ENCODE measurements at regions not wholly inside any gene's neighbourhood (a gene's known extent, or its start where the extent isn't known, plus 50 kb on each side); places are given as distances from the start of the nearest gene placed in this dataset.
"Not testable (repeated sequence)": the region's sequence is repeated elsewhere in the genome, so short reads cannot be mapped to it uniquely, and the experiment has no call there.

GRCh38 chr13:22944378-22944777, 236.4 kb upstream of the SGCG start:
- Histone ChIP-seq H3K27me3 (ENCODE audit: insufficient read depth, low read length) (no peaks in the 10 kb centered on the region), H3K36me3 (ENCODE audit: insufficient read depth, low read length) (no peaks in the 10 kb centered on the region), H2AFZ (ENCODE audit: low read length, unreplicated experiment) (no peak overlapping the region), H3K27ac (ENCODE audit: low read depth, low read length) (no peak overlapping the region), H3K79me2 (ENCODE audit: control insufficient read depth, insufficient read depth, low read length, unreplicated experiment) (no peaks in the 10 kb centered on the region), H3K4me3 (ENCODE audit: low read depth, low read length) (no peak overlapping the region), H3K4me1 (ENCODE audit: control insufficient read depth, insufficient read depth, low read length, unreplicated experiment) (no peaks in the 10 kb centered on the region)

DNA sequence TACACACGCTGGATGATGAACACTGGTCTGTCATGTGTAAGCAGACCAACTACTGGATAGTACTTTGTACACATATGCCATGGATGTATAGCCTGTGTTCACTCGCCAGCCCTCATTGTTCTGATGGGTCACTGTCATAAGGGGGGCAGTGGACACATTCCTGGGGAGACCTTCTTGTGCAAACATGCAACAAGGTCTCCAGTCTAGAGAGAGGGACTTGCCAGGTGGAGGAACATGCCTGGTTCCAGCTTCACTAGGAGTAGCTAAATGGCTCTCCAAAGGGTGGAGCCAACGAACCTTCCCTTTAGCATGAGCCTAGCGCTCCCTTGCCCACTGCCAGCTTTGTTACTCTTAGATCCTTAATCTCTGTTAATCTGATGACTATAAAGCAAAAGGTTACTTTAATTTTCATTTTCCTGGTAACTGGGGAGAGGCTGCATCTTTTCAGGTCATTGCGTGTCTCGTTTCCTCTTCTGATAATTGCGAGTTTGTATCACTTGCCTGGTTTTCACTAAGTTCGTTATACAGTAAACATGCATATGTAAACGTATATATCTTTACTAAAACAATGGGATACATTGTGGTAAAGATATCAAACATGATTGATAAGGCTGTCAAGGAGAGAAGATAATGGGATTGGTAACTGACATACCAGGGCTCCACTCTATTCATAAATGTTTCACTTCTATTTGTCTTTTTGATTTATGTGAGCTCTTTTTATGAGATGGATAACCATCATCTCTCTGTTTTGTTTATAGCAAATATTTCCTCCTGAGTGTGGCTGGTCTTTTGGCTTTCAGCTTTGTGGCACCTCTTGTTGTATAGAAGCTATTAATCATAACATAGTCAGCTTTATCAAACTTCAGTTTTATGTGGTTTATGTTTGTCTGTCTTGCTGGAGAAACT, 235.2 kb upstream of the SGCG start:
- H3K27ac ChIP-seq (ENCODE audit: low read depth, low read length): no peak overlapping the region
- no peak overlapping the region for H3K4me3 ChIP-seq (ENCODE audit: low read depth, low read length)
- no peak overlapping the region for H2AFZ ChIP-seq (ENCODE audit: low read length, unreplicated experiment)
- H3K36me3 ChIP-seq (ENCODE audit: insufficient read depth, low read length): no peaks in the 10 kb centered on the region
- no peaks in the 10 kb centered on the region for H3K27me3 ChIP-seq (ENCODE audit: insufficient read depth, low read length)
- no peaks in the 10 kb centered on the region for H3K4me1 ChIP-seq (ENCODE audit: control insufficient read depth, insufficient read depth, low read length, unreplicated experiment)
- no peaks in the 10 kb centered on the region for H3K79me2 ChIP-seq (ENCODE audit: control insufficient read depth, insufficient read depth, low read length, unreplicated experiment)

GRCh38 chr13:22948421-22948820, 232.4 kb upstream of the SGCG start:
- H3K36me3 ChIP-seq (ENCODE audit: insufficient read depth, low read length): no peaks in the 10 kb centered on the region
- no peak overlapping the region for H2AFZ ChIP-seq (ENCODE audit: low read length, unreplicated experiment)
- H3K79me2 ChIP-seq (ENCODE audit: control insufficient read depth, insufficient read depth, low read length, unreplicated experiment): no peaks in the 10 kb centered on the region
- H3K4me3 ChIP-seq (ENCODE audit: low read depth, low read length): no peak overlapping the region
- H3K27ac ChIP-seq (ENCODE audit: low read depth, low read length): no peak overlapping the region
- no peaks in the 10 kb centered on the region for H3K4me1 ChIP-seq (ENCODE audit: control insufficient read depth, insufficient read depth, low read length, unreplicated experiment)
- no peaks in the 10 kb centered on the region for H3K27me3 ChIP-seq (ENCODE audit: insufficient read depth, low read length)

- not testable (repeated sequence) for H3K36me3 ChIP-seq (ENCODE audit: insufficient read depth, low read length); H3K79me2 ChIP-seq (ENCODE audit: control insufficient read depth, insufficient read depth, low read length, unreplicated experiment); H3K4me3 ChIP-seq (ENCODE audit: low read depth, low read length); H3K4me1 ChIP-seq (ENCODE audit: control insufficient read depth, insufficient read depth, low read length, unreplicated experiment); H2AFZ ChIP-seq (ENCODE audit: low read length, unreplicated experiment); H3K27me3 ChIP-seq (ENCODE audit: insufficient read depth, low read length); H3K27ac ChIP-seq (ENCODE audit: low read depth, low read length)
Measured at GRCh38 chr13:22952018-22952417, 228.8 kb upstream of the SGCG start.

- not testable (repeated sequence) for H3K27ac ChIP-seq (ENCODE audit: low read depth, low read length); H3K4me1 ChIP-seq (ENCODE audit: control insufficient read depth, insufficient read depth, low read length, unreplicated experiment); H3K4me3 ChIP-seq (ENCODE audit: low read depth, low read length); H3K36me3 ChIP-seq (ENCODE audit: insufficient read depth, low read length); H2AFZ ChIP-seq (ENCODE audit: low read length, unreplicated experiment); H3K27me3 ChIP-seq (ENCODE audit: insufficient read depth, low read length); H3K79me2 ChIP-seq (ENCODE audit: control insufficient read depth, insufficient read depth, low read length, unreplicated experiment)
Measured at GRCh38 chr13:22955147-22955546, 225.6 kb upstream of the SGCG start.

DNA sequence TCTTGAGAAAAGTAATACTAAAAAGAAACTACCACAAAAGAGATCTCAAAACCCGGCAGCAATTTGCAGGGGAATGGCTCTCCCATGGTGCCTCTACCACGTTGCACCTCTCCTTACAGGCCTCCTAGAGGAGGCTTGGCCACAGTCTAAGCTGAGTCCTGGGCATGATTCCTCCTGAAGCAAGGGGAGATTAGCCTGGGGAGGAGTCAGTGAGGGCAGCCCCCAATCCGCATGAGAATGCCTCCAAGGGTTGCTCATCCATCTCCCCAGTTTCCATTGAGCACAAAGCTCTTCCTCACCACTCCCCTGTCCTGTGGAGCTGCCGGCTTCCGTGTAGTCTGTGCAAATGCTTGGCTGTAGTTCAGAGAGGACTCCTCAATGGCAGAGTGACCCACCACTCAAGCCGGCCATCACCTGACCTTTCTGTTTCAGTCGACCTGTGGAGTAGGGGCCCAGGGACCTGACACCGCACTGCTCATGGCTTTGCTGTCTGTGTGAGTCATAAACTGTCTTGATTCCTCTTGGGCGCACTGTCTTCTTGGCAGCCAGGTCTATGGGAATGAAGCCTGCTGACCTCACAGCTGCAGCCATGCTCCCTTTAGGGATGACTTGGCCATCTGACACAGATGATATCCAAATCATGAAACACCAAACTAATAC, 224.2 kb upstream of the SGCG start:
- H3K4me1 ChIP-seq (ENCODE audit: control insufficient read depth, insufficient read depth, low read length, unreplicated experiment); H3K27ac ChIP-seq (ENCODE audit: low read depth, low read length); H3K79me2 ChIP-seq (ENCODE audit: control insufficient read depth, insufficient read depth, low read length, unreplicated experiment); H3K27me3 ChIP-seq (ENCODE audit: insufficient read depth, low read length); H3K36me3 ChIP-seq (ENCODE audit: insufficient read depth, low read length); H2AFZ ChIP-seq (ENCODE audit: low read length, unreplicated experiment); H3K4me3 ChIP-seq (ENCODE audit: low read depth, low read length): not testable (repeated sequence)

DNA sequence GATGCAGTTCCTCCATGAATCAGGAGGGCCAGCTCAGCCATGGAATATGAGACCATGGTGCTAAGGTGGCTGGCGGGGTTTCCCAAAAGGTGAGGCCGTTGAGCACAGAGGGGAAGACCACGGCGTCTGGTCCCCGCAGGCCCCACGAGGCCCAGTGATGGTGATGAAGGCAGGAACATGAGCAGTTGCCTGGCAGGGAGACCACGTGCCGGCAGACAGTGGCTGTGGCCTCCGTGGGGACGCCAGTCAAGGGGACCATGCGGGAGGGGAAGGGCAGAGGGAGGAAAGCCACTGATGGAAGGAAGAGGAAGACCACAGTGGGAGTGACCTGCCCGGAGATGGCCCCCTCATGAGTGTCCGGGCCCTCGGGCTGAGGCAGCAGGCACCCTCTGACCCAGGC, 220.9 kb upstream of the SGCG start:
- H2AFZ ChIP-seq (ENCODE audit: low read length, unreplicated experiment); H3K27ac ChIP-seq (ENCODE audit: low read depth, low read length); H3K4me3 ChIP-seq (ENCODE audit: low read depth, low read length); H3K4me1 ChIP-seq (ENCODE audit: control insufficient read depth, insufficient read depth, low read length, unreplicated experiment); H3K36me3 ChIP-seq (ENCODE audit: insufficient read depth, low read length); H3K79me2 ChIP-seq (ENCODE audit: control insufficient read depth, insufficient read depth, low read length, unreplicated experiment); H3K27me3 ChIP-seq (ENCODE audit: insufficient read depth, low read length): not testable (repeated sequence)

DNA sequence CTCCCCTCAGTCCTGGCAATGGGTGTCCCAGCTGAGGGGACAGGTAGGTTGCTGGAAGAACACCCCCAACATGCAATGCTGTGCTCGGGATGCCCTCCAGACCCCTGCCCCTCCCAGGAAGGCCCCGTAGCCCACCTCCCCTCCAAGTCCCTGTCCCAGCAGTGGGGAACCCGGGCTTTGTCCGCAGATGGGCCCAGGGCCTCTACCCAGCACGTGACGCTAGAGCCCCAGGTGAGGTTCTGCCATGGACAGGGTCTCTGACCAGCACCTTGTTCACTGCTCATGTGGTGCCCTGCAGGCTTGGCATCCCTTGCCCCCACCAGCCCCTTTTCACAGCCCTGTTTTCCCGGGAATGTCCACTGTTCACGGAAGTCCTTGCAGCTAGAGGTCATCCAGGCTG, 220.0 kb upstream of the SGCG start:
- no peak overlapping the region for H3K4me3 ChIP-seq (ENCODE audit: low read depth, low read length)
- H2AFZ ChIP-seq (ENCODE audit: low read length, unreplicated experiment): no peak overlapping the region
- H3K27ac ChIP-seq (ENCODE audit: low read depth, low read length): no peak overlapping the region
- no peaks in the 10 kb centered on the region for H3K27me3 ChIP-seq (ENCODE audit: insufficient read depth, low read length)
- no peaks in the 10 kb centered on the region for H3K79me2 ChIP-seq (ENCODE audit: control insufficient read depth, insufficient read depth, low read length, unreplicated experiment)
- no peaks in the 10 kb centered on the region for H3K4me1 ChIP-seq (ENCODE audit: control insufficient read depth, insufficient read depth, low read length, unreplicated experiment)
- H3K36me3 ChIP-seq (ENCODE audit: insufficient read depth, low read length): no peaks in the 10 kb centered on the region

DNA sequence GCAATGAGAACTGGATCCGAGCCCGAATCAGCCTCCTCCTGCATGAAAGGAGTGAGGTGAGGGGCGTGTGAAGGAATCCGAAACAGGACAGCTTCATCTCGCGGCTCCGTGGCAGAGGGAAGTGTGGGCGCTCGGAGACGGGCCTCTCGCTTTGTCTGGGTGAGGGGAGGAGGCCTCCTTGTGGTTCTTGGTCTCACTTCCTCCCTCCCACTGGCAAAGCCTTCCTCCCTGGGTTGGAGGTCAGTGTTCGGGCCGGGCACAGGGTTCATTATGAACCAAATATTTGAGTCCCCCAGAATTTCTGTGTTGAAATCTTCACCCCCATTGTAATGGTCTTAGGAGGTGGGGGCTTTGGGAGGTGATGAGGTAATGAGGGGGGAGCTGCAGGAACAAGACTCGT, 219.4 kb upstream of the SGCG start:
- H3K4me3 ChIP-seq (ENCODE audit: low read depth, low read length); H3K79me2 ChIP-seq (ENCODE audit: control insufficient read depth, insufficient read depth, low read length, unreplicated experiment); H3K27ac ChIP-seq (ENCODE audit: low read depth, low read length); H3K4me1 ChIP-seq (ENCODE audit: control insufficient read depth, insufficient read depth, low read length, unreplicated experiment); H3K27me3 ChIP-seq (ENCODE audit: insufficient read depth, low read length); H3K36me3 ChIP-seq (ENCODE audit: insufficient read depth, low read length); H2AFZ ChIP-seq (ENCODE audit: low read length, unreplicated experiment): not testable (repeated sequence)

GRCh38 chr13:22961835-22962537, 218.8 kb upstream of the SGCG start:
- Histone ChIP-seq H2AFZ (ENCODE audit: low read length, unreplicated experiment) (no peak overlapping the region), H3K4me1 (ENCODE audit: control insufficient read depth, insufficient read depth, low read length, unreplicated experiment) (no peaks in the 10 kb centered on the region), H3K27me3 (ENCODE audit: insufficient read depth, low read length) (no peaks in the 10 kb centered on the region), H3K36me3 (ENCODE audit: insufficient read depth, low read length) (no peaks in the 10 kb centered on the region), H3K79me2 (ENCODE audit: control insufficient read depth, insufficient read depth, low read length, unreplicated experiment) (no peaks in the 10 kb centered on the region), H3K27ac (ENCODE audit: low read depth, low read length) (no peak overlapping the region), H3K4me3 (ENCODE audit: low read depth, low read length) (no peak overlapping the region)
